ENCODE measurements at regions not wholly inside any gene's neighbourhood (a gene's known extent, or its start where the extent isn't known, plus 50 kb on each side); places are given as distances from the start of the nearest gene placed in this dataset.

DNA sequence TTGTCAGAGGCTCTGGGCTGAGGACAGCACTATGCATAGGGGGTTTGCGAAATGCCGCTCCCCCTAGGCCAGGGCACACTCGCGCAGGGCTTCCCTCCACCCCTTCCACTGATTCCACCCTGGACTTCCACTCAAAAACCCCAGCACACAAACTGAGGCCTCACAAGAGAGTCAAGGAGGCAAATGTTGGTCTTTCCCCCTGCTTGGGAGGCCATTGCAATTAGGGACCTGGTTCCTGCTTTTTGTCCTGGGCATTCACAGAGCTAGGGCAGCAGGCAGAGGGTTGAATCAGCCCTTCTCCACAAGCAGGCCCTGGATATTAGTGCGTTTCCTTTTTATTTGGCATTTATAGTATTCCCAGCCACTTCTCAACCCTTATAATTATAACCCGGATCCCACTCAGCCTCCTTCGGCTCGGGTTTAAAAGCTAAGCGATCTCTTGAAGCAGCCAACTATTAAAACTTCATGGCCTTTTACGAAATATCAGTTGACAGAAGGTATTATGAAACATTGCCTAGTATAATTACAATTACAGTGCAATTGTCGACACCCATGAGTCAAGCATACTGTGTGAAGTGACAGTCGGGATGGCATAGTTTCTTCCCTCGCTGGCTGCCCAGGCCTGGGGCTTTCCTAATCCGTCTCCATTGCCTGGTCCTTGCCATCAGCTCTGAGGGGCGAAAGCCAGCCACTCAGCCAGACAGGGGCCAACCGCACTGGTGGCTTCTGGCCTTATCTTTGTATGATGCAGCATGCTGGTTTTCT is 285.5 kb upstream of the MAP3K1 start:
- no peaks in the 10 kb centered on the region for H3K36me3 ChIP-seq (replicated peaks in 1 of 2; ENCODE audit: control insufficient read depth in 1 of 2, insufficient read depth in 2 of 2, low read length in 2 of 2)
- DNase-seq (ENCODE audit: low spot score) (no peak), FAIRE-seq (no peak), ATAC-seq (no peak)
- BruUV-seq (replicated peaks), result no TSS peak
- no peaks in the 10 kb centered on the region for H4K20me1 ChIP-seq (ENCODE audit: insufficient read depth, low read length)
- intact Hi-C loops (cut with micrococcal nuclease; ENCODE audit: unreplicated experiment) (no loop called here), in situ Hi-C loops (cut with HindIII; ENCODE audit: extremely low pct_ligation_motif_present, low pct_unique_long_range_greater_than_20kb) (no loop called here)
- no peaks in the 10 kb centered on the region for H3K79me2 ChIP-seq (ENCODE audit: insufficient read depth, low read length)
- H3K9me3 ChIP-seq (ENCODE audit: low read length), result no peaks in the 10 kb centered on the region
- H3K4me1 ChIP-seq (ENCODE audit: insufficient read depth, low read length), result peaks cover 33% of the 10 kb centered on the region
- H3K27ac ChIP-seq (ENCODE audit: extremely low read length, insufficient read depth, low read length), result no peak overlapping the region
- ChIA-PET POLR2A (no interaction called here), CTCF (ENCODE audit: low intra/inter-chr PET ratio, low total read pairs) (no interaction called here)
- H3K9ac ChIP-seq (ENCODE audit: insufficient read depth, low read depth, low read length), result no peak overlapping the region
- no peaks in the 10 kb centered on the region for H3K27me3 ChIP-seq (ENCODE audit: control insufficient read depth in 1 of 2, insufficient read depth in 2 of 2, low read length in 2 of 2)
- no peak overlapping the region for H3K4me2 ChIP-seq (ENCODE audit: low read depth, low read length)
- 61% methylated on average over 16 of the region's 16 CpGs for WGBS (ENCODE audit: low lambda C conversion rate)
- no peak overlapping the region for H2AFZ ChIP-seq (ENCODE audit: low read length)
- no peak overlapping the region for H3K4me3 ChIP-seq (replicated peaks in 1 of 3; ENCODE audit: insufficient read depth in 1 of 3, low read depth in 2 of 3, low read length in 3 of 3)
- TF ChIP-seq POGZ (CRISPR knock-in tag; IDR thresholded peaks at IDR 0.05) (no peak), ZNF720 (CRISPR knock-in tag; IDR thresholded peaks at IDR 0.05) (no peak), ZNF230 (CRISPR knock-in tag; IDR thresholded peaks at IDR 0.05) (no peak), BCLAF1 (IDR thresholded peaks at IDR 0.05) (no peak), RFXAP (CRISPR knock-in tag; IDR thresholded peaks at IDR 0.05; ENCODE audit: borderline replicate concordance) (no peak), SNAI1 (CRISPR knock-in tag; IDR thresholded peaks at IDR 0.05; ENCODE audit: borderline replicate concordance) (no peak), NFE2 (CRISPR knock-in tag; IDR thresholded peaks at IDR 0.05) (no peak), NCOA2 (CRISPR knock-in tag; IDR thresholded peaks at IDR 0.05) (no peak), AGO1 (IDR thresholded peaks at IDR 0.05; ENCODE audit: low read depth, low read length, poor library complexity, severe bottlenecking) (no peak), REPIN1 (CRISPR knock-in tag; IDR thresholded peaks at IDR 0.05; ENCODE audit: borderline replicate concordance, low read depth) (no peak), RBM39 (IDR thresholded peaks at IDR 0.05; ENCODE audit: low read depth, low read length, poor library complexity, severe bottlenecking) (no peak), SYNCRIP (IDR thresholded peaks at IDR 0.05; ENCODE audit: insufficient read depth, low read depth, low read length) (no peak), MED1 (CRISPR knock-in tag; IDR thresholded peaks at IDR 0.05) (no peak), POLR2AphosphoS5 (IDR thresholded peaks at IDR 0.05; ENCODE audit: low read depth, low read length) (no peak), SMARCE1 (IDR thresholded peaks at IDR 0.05; ENCODE audit: borderline replicate concordance) (no peak), IRF1 (CRISPR knock-in tag; IDR thresholded peaks at IDR 0.05; ENCODE audit: low read depth) (no peak)
- TF ChIP-seq, protein P1, sequence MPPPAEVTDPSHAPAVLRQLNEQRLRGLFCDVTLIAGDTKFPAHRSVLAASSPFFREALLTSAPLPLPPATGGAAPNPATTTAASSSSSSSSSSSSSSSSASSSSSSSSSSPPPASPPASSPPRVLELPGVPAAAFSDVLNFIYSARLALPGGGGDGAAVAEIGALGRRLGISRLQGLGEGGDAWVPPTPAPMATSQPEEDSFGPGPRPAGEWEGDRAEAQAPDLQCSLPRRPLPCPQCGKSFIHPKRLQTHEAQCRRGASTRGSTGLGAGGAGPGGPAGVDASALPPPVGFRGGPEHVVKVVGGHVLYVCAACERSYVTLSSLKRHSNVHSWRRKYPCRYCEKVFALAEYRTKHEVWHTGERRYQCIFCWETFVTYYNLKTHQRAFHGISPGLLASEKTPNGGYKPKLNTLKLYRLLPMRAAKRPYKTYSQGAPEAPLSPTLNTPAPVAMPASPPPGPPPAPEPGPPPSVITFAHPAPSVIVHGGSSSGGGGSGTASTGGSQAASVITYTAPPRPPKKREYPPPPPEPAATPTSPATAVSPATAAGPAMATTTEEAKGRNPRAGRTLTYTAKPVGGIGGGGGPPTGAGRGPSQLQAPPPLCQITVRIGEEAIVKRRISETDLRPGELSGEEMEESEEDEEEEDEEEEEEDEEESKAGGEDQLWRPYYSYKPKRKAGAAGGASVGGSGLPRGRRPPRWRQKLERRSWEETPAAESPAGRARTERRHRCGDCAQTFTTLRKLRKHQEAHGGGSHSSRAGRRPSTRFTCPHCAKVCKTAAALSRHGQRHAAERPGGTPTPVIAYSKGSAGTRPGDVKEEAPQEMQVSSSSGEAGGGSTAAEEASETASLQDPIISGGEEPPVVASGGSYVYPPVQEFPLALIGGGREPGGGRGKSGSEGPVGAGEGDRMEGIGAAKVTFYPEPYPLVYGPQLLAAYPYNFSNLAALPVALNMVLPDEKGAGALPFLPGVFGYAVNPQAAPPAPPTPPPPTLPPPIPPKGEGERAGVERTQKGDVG (CRISPR knock-in tag; IDR thresholded peaks at IDR 0.05; ENCODE audit: borderline replicate concordance), result no peak

Data from HepG2 (cell line).